ENCODE measurements at regions not wholly inside any gene's neighbourhood (a gene's known extent, or its start where the extent isn't known, plus 50 kb on each side); places are given as distances from the start of the nearest gene placed in this dataset.

DNA sequence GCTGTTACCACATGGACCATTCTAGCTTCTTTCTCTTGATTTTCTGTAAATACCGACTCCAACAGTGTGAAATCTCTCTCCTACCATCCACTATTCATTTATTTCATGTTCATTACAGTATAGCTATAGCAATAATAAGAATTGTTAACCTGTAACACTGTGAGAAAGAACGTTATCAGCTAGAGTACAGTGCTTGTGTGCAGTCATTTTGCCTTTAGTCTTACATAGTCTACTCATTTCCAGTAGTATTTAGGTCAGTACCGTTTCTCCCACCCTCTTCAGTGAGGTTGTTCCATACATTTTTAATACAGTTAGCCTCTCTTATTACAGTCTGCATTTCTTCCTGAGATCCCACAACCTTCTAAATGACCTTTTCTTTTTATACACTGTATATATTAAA lies 257.1 kb downstream of the LY86 start:
- TF ChIP-seq, protein P1, sequence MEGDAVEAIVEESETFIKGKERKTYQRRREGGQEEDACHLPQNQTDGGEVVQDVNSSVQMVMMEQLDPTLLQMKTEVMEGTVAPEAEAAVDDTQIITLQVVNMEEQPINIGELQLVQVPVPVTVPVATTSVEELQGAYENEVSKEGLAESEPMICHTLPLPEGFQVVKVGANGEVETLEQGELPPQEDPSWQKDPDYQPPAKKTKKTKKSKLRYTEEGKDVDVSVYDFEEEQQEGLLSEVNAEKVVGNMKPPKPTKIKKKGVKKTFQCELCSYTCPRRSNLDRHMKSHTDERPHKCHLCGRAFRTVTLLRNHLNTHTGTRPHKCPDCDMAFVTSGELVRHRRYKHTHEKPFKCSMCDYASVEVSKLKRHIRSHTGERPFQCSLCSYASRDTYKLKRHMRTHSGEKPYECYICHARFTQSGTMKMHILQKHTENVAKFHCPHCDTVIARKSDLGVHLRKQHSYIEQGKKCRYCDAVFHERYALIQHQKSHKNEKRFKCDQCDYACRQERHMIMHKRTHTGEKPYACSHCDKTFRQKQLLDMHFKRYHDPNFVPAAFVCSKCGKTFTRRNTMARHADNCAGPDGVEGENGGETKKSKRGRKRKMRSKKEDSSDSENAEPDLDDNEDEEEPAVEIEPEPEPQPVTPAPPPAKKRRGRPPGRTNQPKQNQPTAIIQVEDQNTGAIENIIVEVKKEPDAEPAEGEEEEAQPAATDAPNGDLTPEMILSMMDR (conservative IDR thresholded peaks at IDR 0.05; ENCODE audit: low read depth, low read length), result no peak
- H3K4me3 ChIP-seq (ENCODE audit: low read depth, low read length), result no peak overlapping the region
- no peak for DNase-seq (ENCODE audit: low read depth)

DNA sequence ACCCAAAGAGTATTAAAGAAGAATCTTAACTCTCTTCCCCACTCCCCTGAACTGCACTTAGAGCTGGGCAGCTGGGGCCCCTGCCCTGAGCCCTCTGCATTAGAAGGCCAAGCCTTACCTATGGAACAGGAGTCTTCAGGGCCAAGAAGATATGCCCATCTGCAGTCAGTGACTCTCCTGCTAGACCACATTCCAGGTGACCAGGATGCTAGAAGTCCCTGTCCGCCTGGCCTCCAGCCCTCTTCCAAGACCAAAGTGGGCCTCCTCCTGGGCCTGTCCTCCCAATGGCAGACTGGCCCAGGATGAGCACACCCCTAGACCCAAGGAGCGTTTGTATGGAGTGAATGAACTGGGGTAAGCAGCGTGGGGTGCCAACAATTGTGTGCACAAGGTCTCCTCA lies 259.1 kb downstream of the LY86 start:
- TF ChIP-seq, protein P1 (conservative IDR thresholded peaks at IDR 0.05; ENCODE audit: low read depth, low read length), result no peak
- DNase-seq (ENCODE audit: low read depth), result no peak
- no peak overlapping the region for H3K4me3 ChIP-seq (ENCODE audit: low read depth, low read length)

DNA sequence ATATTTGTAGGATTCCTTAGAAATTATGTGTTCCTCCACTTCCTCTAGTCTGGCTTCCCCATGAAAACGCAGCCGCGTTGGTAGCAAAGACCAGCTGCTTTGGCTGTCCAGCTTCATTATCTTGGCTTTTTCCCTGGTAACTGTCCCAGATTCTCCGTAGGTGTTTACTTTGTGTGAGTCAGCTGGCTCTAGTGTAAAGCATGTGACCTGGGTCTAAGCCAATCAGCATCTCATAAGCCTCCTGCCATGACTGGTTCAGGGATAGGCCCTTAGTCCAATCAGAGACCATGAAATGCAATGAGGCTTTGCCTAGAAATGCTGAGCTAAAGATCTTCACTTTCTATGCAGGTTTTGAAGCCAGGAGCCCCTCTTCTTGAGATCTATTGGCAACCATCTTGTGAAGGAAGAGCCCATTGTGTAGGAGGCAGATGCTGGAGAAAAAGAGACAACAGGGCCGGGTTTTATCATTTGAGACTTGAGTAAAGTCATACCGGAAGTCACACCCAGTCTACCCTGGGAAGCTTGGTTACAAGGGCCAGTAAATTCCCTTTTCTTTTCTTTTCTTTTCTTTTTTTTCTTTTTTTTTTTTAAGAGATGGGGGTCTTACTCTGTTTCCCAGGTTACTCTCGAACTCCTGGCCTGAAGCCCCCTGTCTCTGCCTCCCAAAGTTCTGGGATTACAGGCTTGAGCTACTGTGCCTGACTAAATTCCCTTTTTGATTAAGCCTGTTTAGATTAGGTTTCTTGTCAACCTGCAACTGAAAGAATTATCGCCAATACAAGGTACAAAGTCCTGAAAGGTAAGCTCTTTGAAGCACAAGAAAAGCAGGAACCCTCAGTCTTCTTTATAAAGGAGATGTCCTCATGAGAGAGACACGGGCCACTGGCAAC lies 256.5 kb upstream of the RREB1 start:
- H3K4me3 ChIP-seq (ENCODE audit: low read depth, low read length), result no peak overlapping the region
- TF ChIP-seq, protein P1 (conservative IDR thresholded peaks at IDR 0.05; ENCODE audit: low read depth, low read length), result no peak
- peak; percentile 66 for DNase-seq (ENCODE audit: low read depth)

DNA sequence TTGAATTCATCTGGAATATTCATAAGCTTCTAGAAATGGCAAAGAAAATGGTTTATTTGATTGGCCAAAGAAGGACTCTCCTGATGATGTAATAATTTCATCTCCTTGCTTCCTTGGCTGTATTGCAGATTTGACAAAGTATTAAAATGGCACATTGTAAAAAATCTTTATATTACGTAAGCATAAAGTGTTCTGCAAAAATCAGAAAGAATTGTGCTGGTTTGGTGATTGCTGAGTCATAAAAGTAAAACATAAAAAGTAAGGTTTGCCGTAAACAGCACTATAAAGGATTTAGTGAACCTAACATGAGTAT lies 255.9 kb upstream of the RREB1 start:
- H3K4me3 ChIP-seq (ENCODE audit: low read depth, low read length), result no peak overlapping the region
- no peak for DNase-seq (ENCODE audit: low read depth)
- TF ChIP-seq, protein P1 (conservative IDR thresholded peaks at IDR 0.05; ENCODE audit: low read depth, low read length), result no peak

DNA sequence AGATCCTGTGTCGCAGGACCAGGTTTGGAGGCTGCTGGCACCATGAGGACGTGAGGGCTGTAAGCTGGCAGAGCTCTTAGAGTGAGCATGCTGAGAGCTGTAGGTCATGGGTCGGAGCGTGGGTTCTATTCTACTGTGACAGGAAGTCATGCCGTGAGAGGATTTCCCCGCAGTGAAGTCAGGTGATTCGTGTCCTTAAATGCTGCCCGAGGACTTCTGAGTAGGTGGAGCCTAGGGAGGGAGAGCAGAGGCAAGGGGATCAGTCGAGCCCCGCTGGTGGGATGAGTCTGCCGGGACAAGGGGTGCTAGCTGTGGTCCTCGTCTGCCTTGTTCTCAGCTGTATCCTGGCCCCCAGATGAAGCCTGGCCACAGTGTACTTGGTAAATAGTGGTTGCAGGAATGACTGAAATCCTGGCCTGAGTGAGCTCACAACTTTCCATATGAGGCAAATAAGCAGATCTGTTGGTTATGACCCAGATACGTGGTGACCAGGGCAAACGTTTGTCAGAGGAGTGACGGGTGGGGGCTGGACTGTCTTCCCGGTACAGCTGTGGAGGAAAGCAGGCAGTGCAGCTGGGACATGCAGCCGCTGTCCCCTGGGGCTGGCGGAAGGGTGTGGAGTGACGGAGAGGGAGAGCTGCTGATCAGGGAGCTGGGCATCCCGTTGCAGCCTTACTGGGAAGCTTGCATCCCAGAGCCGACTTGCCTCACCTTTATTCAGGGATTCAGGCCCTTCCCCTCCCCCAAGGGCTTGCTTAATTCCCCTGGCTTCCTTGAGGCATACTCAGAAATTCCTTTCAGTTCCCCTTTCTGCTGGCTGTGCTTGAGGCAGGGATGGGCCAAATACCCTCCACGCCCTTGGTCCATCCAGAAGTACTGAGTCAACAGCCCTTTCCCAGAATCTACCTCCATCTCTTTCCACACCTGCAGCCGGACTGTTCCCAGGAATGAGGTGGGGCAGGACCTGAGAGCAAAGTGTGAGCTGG lies 250.9 kb upstream of the RREB1 start:
- H3K4me3 ChIP-seq (ENCODE audit: low read depth, low read length), result no peak overlapping the region
- TF ChIP-seq, protein P1 (conservative IDR thresholded peaks at IDR 0.05; ENCODE audit: low read depth, low read length), result no peak
- DNase-seq (ENCODE audit: low read depth), result no peak

DNA sequence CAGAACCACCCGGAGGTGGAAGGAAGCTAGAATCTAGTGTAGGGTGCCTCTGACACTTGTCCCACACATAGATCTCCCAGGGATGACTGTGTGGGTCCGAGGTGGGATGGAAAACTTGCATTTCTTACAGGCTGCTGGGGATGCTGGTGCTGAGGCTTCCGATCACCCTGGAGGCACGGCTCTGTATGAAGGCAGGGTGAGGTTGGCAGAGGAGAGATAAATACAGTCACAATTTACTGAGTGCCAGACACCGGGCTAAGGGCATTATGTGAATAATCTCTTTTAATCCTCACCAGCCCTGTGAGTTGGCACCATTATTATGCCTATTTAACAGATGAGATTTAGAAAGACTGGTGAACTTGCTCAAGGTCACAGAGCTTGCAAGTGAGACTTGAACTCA lies 250.2 kb upstream of the RREB1 start:
- no peak for DNase-seq (ENCODE audit: low read depth)
- TF ChIP-seq, protein P1 (conservative IDR thresholded peaks at IDR 0.05; ENCODE audit: low read depth, low read length), result no peak
- H3K4me3 ChIP-seq (ENCODE audit: low read depth, low read length), result no peak overlapping the region

All from epithelial cell of proximal tubule (primary cell).